ENCODE measurements at regions not wholly inside any gene's neighbourhood (a gene's known extent, or its start where the extent isn't known, plus 50 kb on each side); places are given as distances from the start of the nearest gene placed in this dataset.

DNA sequence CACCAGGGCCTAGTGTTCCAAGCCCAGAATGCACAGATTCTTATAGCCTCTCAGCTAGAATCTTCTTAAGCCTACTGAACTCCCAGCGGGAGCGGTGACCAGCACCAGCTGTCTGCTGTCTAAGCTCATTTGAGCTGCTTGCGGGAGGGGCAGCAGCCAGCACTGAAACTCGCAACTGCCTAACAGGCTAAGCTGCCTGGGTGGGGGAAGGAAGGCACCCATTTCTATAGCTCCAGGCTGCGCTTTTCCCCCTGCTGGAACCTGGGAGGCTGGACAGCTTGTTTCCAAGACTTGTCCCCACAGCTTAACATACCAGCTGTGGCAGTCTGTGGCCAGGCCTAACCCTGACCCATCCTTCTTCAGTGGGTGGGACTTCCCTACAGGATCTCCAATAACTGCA, 512.9 kb downstream of the EFNA5 start:
- Histone ChIP-seq H3K4me1 (no peaks in the 10 kb centered on the region), H3K27ac (replicated peaks) (no peak overlapping the region), H3K27me3 (ENCODE audit: low read depth) (no peaks in the 10 kb centered on the region), H3K9me3 (replicated peaks) (peaks cover 5% of the 10 kb centered on the region), H3K4me3 (no peak overlapping the region), H3K36me3 (no peaks in the 10 kb centered on the region)
- no peak for DNase-seq
- TF ChIP-seq, protein P1, sequence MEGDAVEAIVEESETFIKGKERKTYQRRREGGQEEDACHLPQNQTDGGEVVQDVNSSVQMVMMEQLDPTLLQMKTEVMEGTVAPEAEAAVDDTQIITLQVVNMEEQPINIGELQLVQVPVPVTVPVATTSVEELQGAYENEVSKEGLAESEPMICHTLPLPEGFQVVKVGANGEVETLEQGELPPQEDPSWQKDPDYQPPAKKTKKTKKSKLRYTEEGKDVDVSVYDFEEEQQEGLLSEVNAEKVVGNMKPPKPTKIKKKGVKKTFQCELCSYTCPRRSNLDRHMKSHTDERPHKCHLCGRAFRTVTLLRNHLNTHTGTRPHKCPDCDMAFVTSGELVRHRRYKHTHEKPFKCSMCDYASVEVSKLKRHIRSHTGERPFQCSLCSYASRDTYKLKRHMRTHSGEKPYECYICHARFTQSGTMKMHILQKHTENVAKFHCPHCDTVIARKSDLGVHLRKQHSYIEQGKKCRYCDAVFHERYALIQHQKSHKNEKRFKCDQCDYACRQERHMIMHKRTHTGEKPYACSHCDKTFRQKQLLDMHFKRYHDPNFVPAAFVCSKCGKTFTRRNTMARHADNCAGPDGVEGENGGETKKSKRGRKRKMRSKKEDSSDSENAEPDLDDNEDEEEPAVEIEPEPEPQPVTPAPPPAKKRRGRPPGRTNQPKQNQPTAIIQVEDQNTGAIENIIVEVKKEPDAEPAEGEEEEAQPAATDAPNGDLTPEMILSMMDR (IDR thresholded peaks at IDR 0.05; ENCODE audit: borderline replicate concordance), result no peak
- intact Hi-C loops (cut with micrococcal nuclease), result no loop called here

DNA sequence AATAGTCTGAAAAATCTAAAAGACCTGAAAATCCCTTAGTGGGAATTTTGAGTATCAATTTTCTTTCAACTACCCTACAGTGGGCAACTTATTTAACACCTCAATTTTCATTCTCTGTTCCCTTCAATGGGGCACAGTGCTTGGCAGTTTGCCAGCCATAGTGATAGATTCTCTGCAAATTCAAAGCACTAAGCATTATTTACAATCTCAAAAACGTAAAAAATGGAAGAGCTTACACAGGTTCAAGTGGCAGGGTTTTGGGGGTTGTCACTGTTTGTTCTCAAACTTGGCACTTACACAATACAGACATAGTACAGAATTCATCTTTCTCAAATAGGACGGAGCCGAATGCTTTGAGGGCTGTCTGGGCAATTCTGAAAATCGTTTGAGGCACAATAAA, 515.0 kb downstream of the EFNA5 start:
- H3K36me3 ChIP-seq, result no peaks in the 10 kb centered on the region
- H3K27me3 ChIP-seq (ENCODE audit: low read depth), result no peaks in the 10 kb centered on the region
- no peak overlapping the region for H3K4me3 ChIP-seq
- no peak for DNase-seq
- TF ChIP-seq, protein P1 (IDR thresholded peaks at IDR 0.05; ENCODE audit: borderline replicate concordance), result no peak
- intact Hi-C loops (cut with micrococcal nuclease), result no loop called here
- H3K4me1 ChIP-seq, result no peaks in the 10 kb centered on the region
- H3K27ac ChIP-seq (replicated peaks), result no peak overlapping the region
- H3K9me3 ChIP-seq (replicated peaks), result no peaks in the 10 kb centered on the region

DNA sequence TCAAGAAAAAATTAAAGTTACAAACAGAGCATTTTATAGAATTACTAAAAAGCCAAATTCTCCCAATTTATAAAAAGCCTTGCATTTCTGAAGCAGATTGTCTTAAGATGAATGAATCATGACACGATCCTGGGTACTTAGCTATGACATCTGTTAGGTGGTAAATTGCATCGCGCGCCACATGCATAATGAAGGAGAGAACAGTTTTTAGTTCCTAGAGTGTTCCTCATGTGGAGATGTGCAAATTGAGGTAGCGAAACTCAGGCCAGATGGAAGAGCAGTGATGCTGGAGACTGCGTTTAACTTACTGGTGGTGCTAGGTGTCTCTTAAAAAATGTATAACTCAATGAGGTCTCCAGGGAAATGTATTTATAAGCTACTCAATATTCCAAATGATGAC, 516.1 kb downstream of the EFNA5 start:
- no peak overlapping the region for H3K27ac ChIP-seq (replicated peaks)
- H3K4me1 ChIP-seq, result no peaks in the 10 kb centered on the region
- H3K36me3 ChIP-seq, result no peaks in the 10 kb centered on the region
- TF ChIP-seq, protein P1 (IDR thresholded peaks at IDR 0.05; ENCODE audit: borderline replicate concordance), result no peak
- no peaks in the 10 kb centered on the region for H3K27me3 ChIP-seq (ENCODE audit: low read depth)
- H3K4me3 ChIP-seq, result no peak overlapping the region
- H3K9me3 ChIP-seq (replicated peaks), result no peaks in the 10 kb centered on the region
- no peak for DNase-seq
- intact Hi-C loops (cut with micrococcal nuclease), result no loop called here

DNA sequence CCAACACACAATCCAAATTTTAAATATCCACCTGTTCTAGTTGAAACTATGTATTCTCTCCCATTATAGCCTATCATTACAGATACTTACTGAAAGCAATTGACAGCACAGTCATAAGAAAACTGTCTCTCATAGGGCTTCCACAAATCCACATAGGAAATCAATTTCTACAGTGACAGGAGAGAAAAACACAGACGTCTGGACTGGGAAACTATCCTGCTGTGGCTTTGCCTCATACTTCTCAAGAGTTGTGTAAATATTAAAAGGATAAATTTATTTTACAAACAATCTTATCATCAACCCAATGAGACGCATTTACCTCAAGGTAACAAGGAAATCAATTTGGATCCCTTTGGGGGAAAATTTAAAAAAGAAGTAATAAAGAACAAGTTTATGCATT, 517.5 kb downstream of the EFNA5 start:
- DNase-seq, result no peak
- Histone ChIP-seq H3K4me1 (no peaks in the 10 kb centered on the region), H3K27me3 (ENCODE audit: low read depth) (no peaks in the 10 kb centered on the region), H3K4me3 (no peak overlapping the region), H3K27ac (replicated peaks) (no peak overlapping the region), H3K36me3 (no peaks in the 10 kb centered on the region), H3K9me3 (replicated peaks) (no peaks in the 10 kb centered on the region)
- TF ChIP-seq, protein P1 (IDR thresholded peaks at IDR 0.05; ENCODE audit: borderline replicate concordance), result no peak
- intact Hi-C loops (cut with micrococcal nuclease), result no loop called here

DNA sequence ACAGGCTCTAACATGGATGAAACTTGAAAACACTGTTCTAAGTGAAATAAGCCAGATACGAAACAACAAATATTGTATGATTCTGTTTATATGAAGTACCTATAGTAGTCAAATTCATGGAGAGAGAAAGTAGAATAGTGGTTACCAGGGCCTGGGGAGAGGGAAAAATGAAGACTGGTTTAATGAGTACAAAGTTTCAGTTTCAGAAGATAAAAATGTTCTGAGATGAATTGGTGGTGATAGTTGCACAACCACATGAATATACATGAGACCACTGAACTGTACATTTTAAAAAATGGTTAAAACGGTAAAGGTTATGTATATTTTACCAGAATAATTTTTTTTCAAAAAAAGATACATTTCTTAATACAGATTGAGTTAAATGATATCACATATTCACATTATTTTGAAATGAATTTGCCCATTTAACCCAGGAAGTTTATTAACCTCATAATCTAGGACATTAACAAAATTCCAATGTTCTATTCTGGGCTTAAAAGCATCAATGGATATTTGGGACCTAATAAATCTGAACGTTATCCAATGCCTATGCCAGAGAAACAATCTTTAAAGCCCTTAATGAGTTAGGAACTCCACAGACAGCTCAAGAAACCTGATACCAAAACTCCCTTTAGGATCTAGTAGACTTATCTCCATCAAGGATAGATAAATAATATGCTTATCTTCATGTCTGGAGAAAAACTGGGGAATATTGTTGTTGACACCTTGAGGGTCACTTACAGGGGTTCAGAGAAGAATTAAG, 521.3 kb downstream of the EFNA5 start:
- H3K36me3 ChIP-seq, result no peaks in the 10 kb centered on the region
- H3K27me3 ChIP-seq (ENCODE audit: low read depth), result no peaks in the 10 kb centered on the region
- no peak overlapping the region for H3K4me3 ChIP-seq
- TF ChIP-seq, protein P1 (IDR thresholded peaks at IDR 0.05; ENCODE audit: borderline replicate concordance), result no peak
- H3K27ac ChIP-seq (replicated peaks), result no peak overlapping the region
- intact Hi-C loops (cut with micrococcal nuclease), result no loop called here
- H3K4me1 ChIP-seq, result no peaks in the 10 kb centered on the region
- no peak for DNase-seq
- H3K9me3 ChIP-seq (replicated peaks), result no peaks in the 10 kb centered on the region

Data from left ventricle myocardium inferior (tissue), 1 donor.